Smooth muscle cell (in vitro differentiated cells): ENCODE measurements at regions not wholly inside any gene's neighbourhood (a gene's known extent, or its start where the extent isn't known, plus 50 kb on each side); places are given as distances from the start of the nearest gene placed in this dataset.

ENCODE experiments used
- DNase-seq: peaks from one replicate; lab custom pipeline; 2025; ENCODE audit not compliant: unreplicated experiment; lab: John Stamatoyannopoulos, UW
- H2AFZ ChIP-seq: fragments of 200-600 bp; sonication (generic); 2 replicates; pipeline ENCODE4 v1.6.0; 2016; ENCODE audit warnings: antibody characterized with exemption, low read depth, mild to moderate bottlenecking
- H3F3A ChIP-seq: fragments of 200-600 bp; sonication (generic); 2 replicates; pipeline ENCODE4 v1.6.0; 2017; ENCODE audit warnings: antibody characterized with exemption, low read depth
- H3K27ac ChIP-seq: fragments of 200-600 bp; sonication (generic); 2 replicates; pipeline ENCODE4 v1.5.1; 2016; ENCODE audit warnings: low read depth, mild to moderate bottlenecking
- H3K27me3 ChIP-seq: fragments of 200-600 bp; sonication (generic); 2 replicates; pipeline ENCODE4 v1.6.1; 2016; ENCODE audit warnings: low read depth, mild to moderate bottlenecking
- H3K36me3 ChIP-seq: fragments of 200-600 bp; sonication (generic); 2 replicates; pipeline ENCODE4 v1.5.1; 2016; ENCODE audit warnings: low read depth
- H3K4me1 ChIP-seq: fragments of 200-600 bp; sonication (generic); 2 replicates; pipeline ENCODE4 v1.5.1; 2016; ENCODE audit warnings: low read depth
- H3K4me2 ChIP-seq: fragments of 200-600 bp; sonication (generic); 2 replicates; pipeline ENCODE4 v1.6.0; 2016; ENCODE audit warnings: mild to moderate bottlenecking
- H3K4me3 ChIP-seq: fragments of 200-600 bp; sonication (generic); 2 replicates; pipeline ENCODE4 v1.5.1; 2016; ENCODE audit warnings: mild to moderate bottlenecking
- H3K79me2 ChIP-seq: fragments of 200-600 bp; sonication (generic); 2 replicates; pipeline ENCODE4 v1.6.0; 2016; ENCODE audit warnings: low read depth, mild to moderate bottlenecking
- H3K9ac ChIP-seq: fragments of 200-600 bp; sonication (generic); 2 replicates; pipeline ENCODE4 v1.6.0; 2016; ENCODE audit warnings: low read depth
- H3K9me3 ChIP-seq: fragments of 200-600 bp; sonication (generic); replicated peaks from 2 replicates; pipeline ENCODE4 v1.5.1; 2016; ENCODE audit warnings: low read depth
- H4K20me1 ChIP-seq: fragments of 200-600 bp; sonication (generic); 2 replicates; pipeline ENCODE4 v1.6.0; 2016; ENCODE audit warnings: low read depth
- WGBS: methylation state at CpG from one replicate; pipeline ENCODE4 v1.1.7; 2016; ENCODE audit warnings: low lambda C conversion rate; 5-methylcytosine and 5-hydroxymethylcytosine counted together
- TF ChIP-seq, protein P1 (sequence below): fragments of 200-600 bp; sonication (generic); IDR thresholded peaks from 2 replicates; pipeline ENCODE4 v1.5.1; 2017; ENCODE audit warnings: borderline replicate concordance, mild to moderate bottlenecking, antibody characterized with exemption; ENCODE audit not compliant: insufficient read depth, poor library complexity, severe bottlenecking

DNA sequence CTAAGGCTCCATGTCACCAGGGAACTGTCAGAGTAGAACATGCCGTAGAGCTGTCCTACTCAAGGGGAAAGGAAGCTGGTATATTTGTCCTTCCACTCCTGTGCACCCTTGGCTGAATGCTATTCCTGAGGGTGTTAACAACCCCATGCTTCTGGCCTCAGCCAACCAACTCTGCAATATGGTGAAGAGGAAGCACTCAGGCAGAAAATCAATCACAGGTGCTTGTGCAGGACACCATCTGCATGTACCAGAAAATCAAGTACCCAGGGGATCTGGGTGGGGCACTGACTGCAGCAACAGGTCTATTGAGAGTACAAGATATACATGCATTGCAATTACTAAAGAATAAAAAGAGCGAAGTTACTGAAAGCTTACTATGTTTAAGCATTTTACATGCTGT is 51.4 kb upstream of the NEK6 start:
- Histone ChIP-seq H3K9me3 (no peaks in the 10 kb centered on the region), H2AFZ (no peak overlapping the region), H3K4me2 (no peak overlapping the region), H3K36me3 (no peaks in the 10 kb centered on the region), H3K4me3 (no peak overlapping the region), H3K79me2 (no peaks in the 10 kb centered on the region), H3K4me1 (no peaks in the 10 kb centered on the region), H3K27ac (no peak overlapping the region), H3K27me3 (no peaks in the 10 kb centered on the region), H4K20me1 (no peaks in the 10 kb centered on the region), H3K9ac (no peak overlapping the region), H3F3A (no peaks in the 10 kb centered on the region)
- no peak for DNase-seq
- WGBS: 96% methylated on average over 2 of the region's 2 CpGs
- TF ChIP-seq, protein P1, sequence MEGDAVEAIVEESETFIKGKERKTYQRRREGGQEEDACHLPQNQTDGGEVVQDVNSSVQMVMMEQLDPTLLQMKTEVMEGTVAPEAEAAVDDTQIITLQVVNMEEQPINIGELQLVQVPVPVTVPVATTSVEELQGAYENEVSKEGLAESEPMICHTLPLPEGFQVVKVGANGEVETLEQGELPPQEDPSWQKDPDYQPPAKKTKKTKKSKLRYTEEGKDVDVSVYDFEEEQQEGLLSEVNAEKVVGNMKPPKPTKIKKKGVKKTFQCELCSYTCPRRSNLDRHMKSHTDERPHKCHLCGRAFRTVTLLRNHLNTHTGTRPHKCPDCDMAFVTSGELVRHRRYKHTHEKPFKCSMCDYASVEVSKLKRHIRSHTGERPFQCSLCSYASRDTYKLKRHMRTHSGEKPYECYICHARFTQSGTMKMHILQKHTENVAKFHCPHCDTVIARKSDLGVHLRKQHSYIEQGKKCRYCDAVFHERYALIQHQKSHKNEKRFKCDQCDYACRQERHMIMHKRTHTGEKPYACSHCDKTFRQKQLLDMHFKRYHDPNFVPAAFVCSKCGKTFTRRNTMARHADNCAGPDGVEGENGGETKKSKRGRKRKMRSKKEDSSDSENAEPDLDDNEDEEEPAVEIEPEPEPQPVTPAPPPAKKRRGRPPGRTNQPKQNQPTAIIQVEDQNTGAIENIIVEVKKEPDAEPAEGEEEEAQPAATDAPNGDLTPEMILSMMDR: no peak
